Body of pancreas (tissue), 4 donors: ENCODE measurements at regions not wholly inside any gene's neighbourhood (a gene's known extent, or its start where the extent isn't known, plus 50 kb on each side); places are given as distances from the start of the nearest gene placed in this dataset.
"Not testable (repeated sequence)": the region's sequence is repeated elsewhere in the genome, so short reads cannot be mapped to it uniquely, and the experiment has no call there.

Experiments used
- POLR2A ChIP-seq, 3 donors: fragments of 450-650 bp; IDR thresholded peaks; one replicate each; pipeline ENCODE4 v1.6.1; 2016; ENCODE audit warnings: antibody characterized with exemption in 3 of 3, mild to moderate bottlenecking in 2 of 3
- TF ChIP-seq, protein P1 (sequence below), 7 experiments: fragments of 450-650 bp in 4 of 7; fragments of 200-600 bp in 3 of 7; sonication (generic) in 3 of 7; IDR thresholded peaks; one replicate each; pipeline ENCODE4 v1.5.1; 2016 to 2019; ENCODE audit warnings: antibody characterized with exemption in 7 of 7

DNA sequence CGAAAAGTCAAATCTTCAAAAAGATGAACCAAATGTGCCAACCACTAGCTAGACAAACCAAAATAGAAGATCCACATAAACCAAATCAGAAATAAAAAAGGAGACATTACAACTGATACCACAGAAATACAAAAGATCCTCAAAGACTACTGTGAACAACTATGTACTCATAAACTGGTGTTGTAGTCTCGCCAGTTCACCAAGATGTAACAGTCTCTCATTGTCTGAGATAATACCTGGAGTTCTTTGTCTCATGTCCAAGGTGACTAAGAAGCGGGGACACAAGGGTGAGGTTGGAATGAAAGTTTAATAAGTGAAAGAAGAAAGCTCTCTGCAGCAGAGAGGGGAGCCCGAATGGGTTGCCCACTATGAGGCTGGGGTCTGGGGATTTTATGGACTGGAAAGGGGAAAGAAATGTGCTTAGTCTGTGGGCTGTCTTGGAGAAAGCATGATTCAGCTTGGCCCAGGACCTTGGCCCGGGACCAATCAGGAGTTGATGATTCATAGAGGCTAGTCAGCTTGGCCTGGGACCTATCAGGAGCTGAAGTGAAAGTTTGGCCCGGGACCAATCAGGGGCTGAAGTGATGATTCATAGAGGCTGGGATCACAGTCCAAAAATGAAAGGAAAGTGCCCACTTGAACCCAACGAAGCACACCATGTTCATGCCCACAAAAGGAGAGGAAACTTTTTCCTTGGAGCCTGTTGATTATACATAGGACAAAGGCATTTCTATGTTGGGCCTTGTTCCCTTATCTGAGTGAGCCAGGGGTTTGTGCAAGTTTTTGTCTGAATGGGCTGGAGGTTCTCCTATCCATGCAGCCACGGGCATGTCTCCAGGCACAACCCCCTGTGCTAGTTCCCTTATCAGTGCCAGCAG lies 177.1 kb downstream of the SPIN4 start:
- TF ChIP-seq, protein P1, sequence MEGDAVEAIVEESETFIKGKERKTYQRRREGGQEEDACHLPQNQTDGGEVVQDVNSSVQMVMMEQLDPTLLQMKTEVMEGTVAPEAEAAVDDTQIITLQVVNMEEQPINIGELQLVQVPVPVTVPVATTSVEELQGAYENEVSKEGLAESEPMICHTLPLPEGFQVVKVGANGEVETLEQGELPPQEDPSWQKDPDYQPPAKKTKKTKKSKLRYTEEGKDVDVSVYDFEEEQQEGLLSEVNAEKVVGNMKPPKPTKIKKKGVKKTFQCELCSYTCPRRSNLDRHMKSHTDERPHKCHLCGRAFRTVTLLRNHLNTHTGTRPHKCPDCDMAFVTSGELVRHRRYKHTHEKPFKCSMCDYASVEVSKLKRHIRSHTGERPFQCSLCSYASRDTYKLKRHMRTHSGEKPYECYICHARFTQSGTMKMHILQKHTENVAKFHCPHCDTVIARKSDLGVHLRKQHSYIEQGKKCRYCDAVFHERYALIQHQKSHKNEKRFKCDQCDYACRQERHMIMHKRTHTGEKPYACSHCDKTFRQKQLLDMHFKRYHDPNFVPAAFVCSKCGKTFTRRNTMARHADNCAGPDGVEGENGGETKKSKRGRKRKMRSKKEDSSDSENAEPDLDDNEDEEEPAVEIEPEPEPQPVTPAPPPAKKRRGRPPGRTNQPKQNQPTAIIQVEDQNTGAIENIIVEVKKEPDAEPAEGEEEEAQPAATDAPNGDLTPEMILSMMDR (IDR thresholded peaks at IDR 0.05) = not testable (repeated sequence)
- not testable (repeated sequence) for TF ChIP-seq POLR2A (IDR thresholded peaks at IDR 0.05)
